ENCODE measurements at regions not wholly inside any gene's neighbourhood (a gene's known extent, or its start where the extent isn't known, plus 50 kb on each side); places are given as distances from the start of the nearest gene placed in this dataset.

DNA sequence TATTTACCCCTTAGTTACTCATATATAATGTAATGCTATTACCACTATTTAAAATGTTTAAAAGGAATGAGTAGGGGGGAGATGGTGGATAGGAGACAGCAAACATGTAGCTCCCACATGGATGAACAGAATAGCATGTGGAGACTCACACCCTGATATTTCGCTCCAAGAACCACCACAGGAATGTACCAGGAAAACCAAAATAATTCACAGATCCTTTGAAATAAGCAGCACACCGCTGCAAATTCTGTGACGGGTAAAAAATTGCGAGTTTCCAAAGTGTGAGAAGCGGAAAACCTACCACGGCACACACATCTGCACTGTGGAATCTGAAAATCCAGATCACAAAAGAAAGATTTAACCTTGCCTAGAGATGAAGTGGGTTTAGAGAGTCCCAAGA is 428.2 kb downstream of the TLL1 start:
- Mint-ChIP-seq H3K27me3 (no peaks in the 10 kb centered on the region), H3K9me3 (peaks cover 11 to 19% of the 10 kb centered on the region in 2 donors), H3K4me3 (no peak overlapping the region), H3K27ac (no peak overlapping the region), H3K4me1 (no peaks in the 10 kb centered on the region)
- ATAC-seq, result no peak
- no peak for DNase-seq

DNA sequence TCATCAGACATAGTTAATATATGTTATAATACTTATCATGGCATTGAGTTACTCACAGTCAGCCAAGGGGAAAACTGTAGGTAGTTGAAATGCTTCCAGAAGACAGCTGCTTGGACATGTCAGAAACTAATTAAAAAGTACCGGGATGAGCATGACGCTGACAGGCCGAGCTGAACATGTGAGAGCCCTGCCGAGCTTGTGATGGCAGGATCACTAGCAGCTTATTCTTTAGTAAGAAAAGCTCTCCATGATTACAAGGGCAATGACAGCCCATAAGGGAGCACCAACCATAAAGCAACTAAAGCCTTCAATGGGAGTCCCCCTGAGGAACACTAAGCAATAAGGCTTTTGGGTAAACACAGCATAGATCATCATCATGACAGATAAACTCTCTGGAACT is 435.6 kb downstream of the TLL1 start:
- ATAC-seq (no peak), DNase-seq (no peak)
- Mint-ChIP-seq H3K27ac (no peak overlapping the region), H3K9me3 (peaks cover 10 to 18% of the 10 kb centered on the region in 2 donors), H3K4me1 (no peaks in the 10 kb centered on the region), H3K4me3 (no peak overlapping the region), H3K27me3 (no peaks in the 10 kb centered on the region)

DNA sequence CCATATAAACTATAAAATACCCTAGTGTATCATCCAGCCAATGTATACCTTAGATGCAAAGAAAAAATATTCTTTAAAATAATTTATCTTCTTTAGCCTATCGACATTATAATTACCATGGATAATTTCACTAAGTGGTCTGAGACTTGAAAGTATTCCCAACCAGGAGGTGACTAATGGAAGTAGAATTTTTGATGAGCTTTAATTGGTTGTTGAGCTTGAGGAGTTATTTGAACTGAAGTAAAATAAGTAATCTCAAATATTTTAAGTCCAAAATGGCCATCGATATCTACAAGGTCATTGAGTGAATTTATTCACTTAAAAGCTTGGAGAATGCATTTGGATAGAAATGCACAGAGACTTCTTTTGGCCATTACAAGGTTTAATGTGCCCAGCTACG is 436.2 kb downstream of the TLL1 start:
- ATAC-seq (no peak), DNase-seq (no peak)
- no peak overlapping the region for H3K27ac Mint-ChIP-seq
- no peak overlapping the region for H3K4me3 Mint-ChIP-seq
- peaks cover 10 to 15% of the 10 kb centered on the region in 2 donors for H3K9me3 Mint-ChIP-seq
- no peaks in the 10 kb centered on the region for H3K27me3 Mint-ChIP-seq
- H3K4me1 Mint-ChIP-seq, result no peaks in the 10 kb centered on the region

DNA sequence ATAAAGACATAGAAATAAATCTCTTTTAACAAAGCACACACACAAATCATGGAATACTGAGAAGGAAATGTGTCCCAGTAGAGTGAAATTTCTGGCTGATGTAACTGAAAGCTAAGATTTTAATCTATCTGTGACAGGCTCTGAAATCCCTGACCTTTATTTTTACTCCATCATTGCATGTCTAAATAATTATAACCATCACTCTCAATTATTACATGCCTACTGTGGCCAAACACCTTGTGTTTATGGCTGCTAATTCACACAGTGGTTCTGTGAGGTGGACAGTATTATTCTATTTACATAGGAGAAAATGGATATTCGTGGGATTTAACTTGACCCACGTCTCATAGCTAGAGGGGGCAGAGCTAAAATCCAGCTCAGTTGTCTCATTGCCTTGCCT is 438.1 kb downstream of the TLL1 start:
- ATAC-seq (no peak), DNase-seq (no peak)

DNA sequence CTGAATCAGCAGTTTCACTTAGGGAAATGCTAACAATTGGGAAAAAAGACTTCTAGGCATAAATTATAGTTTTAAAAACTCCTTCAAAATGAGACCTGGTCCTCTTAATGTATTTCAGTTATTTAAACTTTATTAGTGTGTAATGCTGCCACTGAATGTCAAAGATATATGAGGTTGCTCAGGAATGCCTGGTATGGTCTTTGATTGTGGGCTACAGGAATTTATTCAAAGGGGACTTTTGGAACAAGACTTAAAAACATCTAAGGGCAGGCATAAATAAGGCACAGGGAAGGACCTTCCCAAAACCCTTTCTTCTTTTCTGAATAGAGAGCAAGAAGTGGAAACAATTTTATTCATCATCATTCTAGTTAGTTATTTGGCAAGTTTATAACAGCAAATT is 439.1 kb downstream of the TLL1 start:
- Mint-ChIP-seq H3K27ac (no peak overlapping the region), H3K27me3 (no peaks in the 10 kb centered on the region), H3K9me3 (peaks cover 0 to 5% of the 10 kb centered on the region in 2 donors), H3K4me3 (no peak overlapping the region), H3K4me1 (no peaks in the 10 kb centered on the region)
- DNase-seq (no peak), ATAC-seq (no peak)

More for the DNA sequence above, 438.1 kb downstream of the TLL1 start:
- Mint-ChIP-seq H3K9me3 (peaks cover 8 to 10% of the 10 kb centered on the region in 2 donors), H3K4me1 (no peaks in the 10 kb centered on the region), H3K4me3 (no peak overlapping the region), H3K27ac (no peak overlapping the region), H3K27me3 (no peaks in the 10 kb centered on the region)

DNA sequence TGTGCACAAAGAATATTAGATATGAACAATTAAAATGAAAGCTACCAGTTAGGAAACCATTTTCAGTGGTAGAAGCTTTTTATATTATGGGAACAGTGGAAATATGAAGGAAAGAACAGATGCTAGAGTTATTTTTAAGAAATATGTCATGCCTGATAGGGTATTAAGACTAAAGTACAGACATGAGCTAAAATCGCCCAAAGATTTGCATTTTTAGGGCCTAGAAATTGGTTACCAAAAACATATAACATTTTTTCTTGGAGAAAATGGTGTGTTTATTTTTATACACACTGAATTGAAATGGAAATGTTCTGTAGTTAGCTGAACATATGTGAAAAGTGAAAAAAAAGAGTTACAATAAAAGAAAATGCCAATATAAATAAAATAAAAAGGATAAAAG is 441.9 kb downstream of the TLL1 start:
- H3K27me3 Mint-ChIP-seq, result no peaks in the 10 kb centered on the region
- no peaks in the 10 kb centered on the region for H3K4me1 Mint-ChIP-seq

DNA sequence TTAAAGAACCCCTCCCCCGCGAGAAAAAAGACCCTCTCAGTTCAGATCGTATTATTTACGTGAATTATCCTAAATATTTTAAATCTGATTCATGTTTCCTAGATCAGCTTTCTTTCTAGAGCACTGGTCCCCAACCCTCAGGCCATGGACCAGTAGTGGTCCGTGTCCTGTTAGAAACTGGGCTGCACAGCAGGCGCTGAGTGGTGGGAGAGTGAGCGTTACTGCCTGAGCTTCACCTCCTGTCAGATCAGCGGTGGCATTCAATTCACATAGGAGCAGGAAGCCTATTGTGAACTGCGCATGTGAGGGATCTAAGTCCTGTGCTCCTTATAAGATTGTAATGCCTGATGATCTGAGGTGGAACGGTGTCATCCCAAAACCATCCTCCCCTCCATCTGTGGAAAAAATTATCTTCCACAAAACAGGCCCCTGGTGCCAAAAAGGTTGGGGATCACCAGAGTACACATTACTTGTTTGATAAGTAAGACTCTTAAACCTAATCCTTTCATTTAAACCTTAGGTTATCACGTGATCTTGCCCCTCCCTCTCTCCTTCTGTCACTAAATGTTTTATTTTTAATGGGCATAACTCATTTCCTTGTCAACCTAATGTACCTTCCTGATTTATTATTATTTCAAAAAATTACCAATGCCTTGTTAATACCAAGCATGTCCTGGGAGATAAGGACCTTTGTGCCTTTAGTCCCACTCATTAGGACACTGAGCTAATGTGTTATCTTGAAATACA is 442.9 kb downstream of the TLL1 start:
- H3K9me3 Mint-ChIP-seq, result peaks cover 0 to 12% of the 10 kb centered on the region in 2 donors
- H3K4me1 Mint-ChIP-seq, result no peaks in the 10 kb centered on the region
- no peak overlapping the region for H3K27ac Mint-ChIP-seq
- H3K4me3 Mint-ChIP-seq, result no peak overlapping the region
- ATAC-seq (no peak), DNase-seq (no peak)
- no peaks in the 10 kb centered on the region for H3K27me3 Mint-ChIP-seq

More for the DNA sequence above, 441.9 kb downstream of the TLL1 start:
- no peak overlapping the region for H3K27ac Mint-ChIP-seq
- DNase-seq (no peak), ATAC-seq (no peak)
- no peak overlapping the region for H3K4me3 Mint-ChIP-seq
- peaks cover 0 to 12% of the 10 kb centered on the region in 2 donors for H3K9me3 Mint-ChIP-seq

DNA sequence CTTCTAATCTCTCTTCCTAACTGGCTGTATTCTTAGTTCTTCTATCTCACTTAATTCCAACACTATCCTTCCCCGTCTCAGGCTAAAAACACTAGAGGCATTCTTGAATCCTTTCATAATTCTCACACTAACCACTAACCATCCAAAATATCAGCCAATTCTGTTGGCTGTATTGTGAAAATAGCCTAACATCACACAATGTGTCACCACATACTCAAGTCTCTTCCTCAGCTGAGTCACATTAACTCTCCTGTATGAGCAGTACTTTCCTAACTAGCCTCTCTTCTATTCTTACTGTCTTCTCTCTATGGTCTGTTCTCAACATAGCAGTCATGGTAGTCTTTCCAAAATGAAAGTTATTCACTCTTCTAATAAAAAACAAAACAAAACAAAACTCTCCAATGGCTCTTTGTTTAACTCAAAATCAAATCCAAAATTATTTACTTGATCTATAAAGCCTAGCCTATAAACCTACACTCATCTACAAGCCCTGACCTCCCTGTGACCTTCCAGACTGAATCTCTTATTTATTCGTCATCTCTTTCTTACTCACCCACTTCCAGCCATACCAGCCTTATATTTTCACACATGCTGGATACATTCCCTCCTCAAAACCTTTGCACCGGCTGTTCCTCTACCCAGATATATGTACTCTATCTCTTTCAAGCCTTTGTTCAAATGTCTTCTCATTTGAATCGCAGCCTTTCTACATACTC is 445.9 kb downstream of the TLL1 start:
- Mint-ChIP-seq H3K27me3 (no peaks in the 10 kb centered on the region), H3K4me3 (no peak overlapping the region), H3K27ac (no peak overlapping the region), H3K9me3 (peaks cover 0 to 12% of the 10 kb centered on the region in 2 donors), H3K4me1 (no peaks in the 10 kb centered on the region)
- ATAC-seq, result no peak
- DNase-seq, result no peak

DNA sequence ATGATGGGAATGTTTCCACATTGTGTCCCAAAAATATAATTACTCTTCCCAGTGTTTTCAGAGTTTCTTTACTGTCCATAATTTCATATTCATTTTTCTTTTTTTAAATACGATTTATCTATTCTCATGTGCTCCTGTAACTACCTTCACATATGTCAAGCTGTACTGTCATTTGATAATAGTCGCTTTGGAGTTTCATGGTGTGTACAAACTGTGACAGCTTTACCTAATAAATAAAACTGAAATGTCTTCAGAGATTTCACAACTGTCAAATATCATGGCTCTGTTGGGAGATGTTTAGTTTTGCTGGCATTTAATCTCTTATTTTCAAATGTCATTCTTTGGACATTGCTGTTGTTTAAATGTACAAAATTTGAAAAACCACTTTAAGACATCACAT is 450.2 kb downstream of the TLL1 start:
- Mint-ChIP-seq H3K27me3 (no peaks in the 10 kb centered on the region), H3K27ac (no peak overlapping the region), H3K4me3 (no peak overlapping the region), H3K9me3 (peaks cover 7 to 9% of the 10 kb centered on the region in 2 donors), H3K4me1 (no peaks in the 10 kb centered on the region)
- ATAC-seq (no peak), DNase-seq (no peak)

DNA sequence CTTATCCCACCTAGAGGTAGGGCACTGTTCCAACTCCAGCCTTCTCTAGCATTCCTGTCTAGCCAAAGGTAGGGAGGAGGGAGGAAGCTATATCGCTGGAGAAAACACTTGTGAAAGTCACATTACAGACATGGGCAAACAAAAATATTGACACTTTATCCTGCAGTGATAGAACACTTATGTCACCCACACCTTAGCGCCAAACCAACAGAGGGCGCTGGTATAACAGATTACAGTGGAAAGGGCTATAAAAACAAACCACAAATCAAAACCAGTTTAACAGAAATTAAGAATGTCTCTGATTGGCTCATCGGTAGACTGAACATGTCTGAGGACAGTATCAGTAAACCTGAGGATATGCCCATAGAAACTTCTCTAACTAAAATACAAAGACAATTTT is 451.3 kb downstream of the TLL1 start:
- Mint-ChIP-seq H3K9me3 (peaks cover under 1 to 9% of the 10 kb centered on the region in 2 donors), H3K27me3 (no peaks in the 10 kb centered on the region), H3K27ac (no peak overlapping the region), H3K4me3 (no peak overlapping the region), H3K4me1 (no peaks in the 10 kb centered on the region)
- DNase-seq (no peak), ATAC-seq (no peak)

DNA sequence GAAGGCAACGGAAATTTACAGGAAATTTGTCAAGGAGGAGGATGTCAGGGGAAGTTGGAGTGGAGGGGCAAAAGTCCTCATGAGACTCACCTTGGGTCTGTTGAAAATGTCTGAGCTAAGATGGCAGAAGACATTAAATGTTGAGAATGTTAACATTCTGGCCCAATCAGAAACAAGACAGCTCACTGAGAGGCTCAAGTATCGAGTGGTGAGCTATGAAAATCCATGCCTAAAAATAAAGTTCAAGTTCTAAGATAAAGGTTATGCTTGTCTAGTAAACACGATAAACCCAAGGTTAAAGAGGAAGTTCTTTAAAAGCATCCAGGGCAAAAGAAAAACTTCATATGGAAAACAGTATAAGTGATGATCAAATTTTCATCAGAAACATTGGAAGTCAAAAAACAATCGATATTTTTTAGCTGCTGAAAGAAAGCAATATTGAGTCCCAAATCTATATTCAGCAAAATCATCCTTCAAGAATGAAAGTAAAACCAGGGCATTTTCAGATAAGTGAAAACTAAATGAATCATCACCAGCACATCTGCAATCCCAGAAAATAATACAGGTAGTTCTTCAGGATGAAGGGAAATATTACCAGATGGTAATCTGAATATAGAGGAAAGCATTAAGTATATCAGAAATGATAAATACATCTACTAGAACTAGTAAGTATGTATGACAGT is 462.4 kb downstream of the TLL1 start:
- DNase-seq, result no peak
- no peaks in the 10 kb centered on the region for H3K4me1 Mint-ChIP-seq
- H3K27me3 Mint-ChIP-seq, result no peaks in the 10 kb centered on the region
- no peak overlapping the region for H3K27ac Mint-ChIP-seq
- ATAC-seq, result no peak
- H3K4me3 Mint-ChIP-seq, result no peak overlapping the region
- H3K9me3 Mint-ChIP-seq, result peaks cover 5 to 13% of the 10 kb centered on the region in 2 donors

DNA sequence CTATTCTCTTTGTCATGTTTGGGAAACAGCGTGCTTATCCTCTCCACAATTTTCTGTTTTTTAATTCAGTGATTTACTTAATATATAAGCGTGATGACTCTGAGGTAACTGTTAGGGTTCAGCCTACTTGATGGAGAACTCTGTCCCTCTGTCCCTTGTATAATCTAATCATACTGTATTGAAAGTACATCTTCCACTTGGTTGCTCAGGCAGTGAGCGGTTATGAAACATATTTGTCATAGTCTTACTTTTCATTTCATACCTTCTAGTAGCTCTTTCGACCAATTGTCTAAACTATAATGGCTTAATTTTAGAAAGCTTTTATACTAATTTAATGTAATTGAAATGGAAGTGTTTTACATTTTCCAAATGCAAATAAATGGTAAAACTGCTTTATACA is 469.0 kb downstream of the TLL1 start:
- H3K27me3 Mint-ChIP-seq, result no peaks in the 10 kb centered on the region
- H3K4me3 Mint-ChIP-seq, result no peak overlapping the region
- no peak for ATAC-seq
- H3K4me1 Mint-ChIP-seq, result no peaks in the 10 kb centered on the region
- H3K9me3 Mint-ChIP-seq, result no peaks in the 10 kb centered on the region
- H3K27ac Mint-ChIP-seq, result no peak overlapping the region
- DNase-seq, result no peak

DNA sequence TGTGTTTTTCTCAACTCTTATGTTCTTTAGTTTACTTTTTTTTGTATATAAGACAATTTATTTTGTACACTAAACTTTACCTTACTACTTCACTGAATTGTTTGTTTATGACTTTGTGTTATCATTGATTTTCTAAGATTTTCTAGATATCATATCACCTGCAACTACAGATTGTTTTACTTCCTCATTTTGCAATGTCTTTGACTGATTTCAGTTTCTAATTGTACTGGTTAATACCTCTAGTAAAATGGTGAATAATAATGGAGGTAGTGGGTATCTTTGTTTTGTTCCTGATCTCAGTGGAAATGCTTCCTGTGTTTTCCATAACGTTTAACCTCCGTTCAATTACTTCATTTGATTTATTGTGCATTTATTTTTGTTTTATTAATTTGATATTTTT is 490.2 kb downstream of the TLL1 start:
- Mint-ChIP-seq H3K4me3 (no peak overlapping the region), H3K9me3 (peaks cover 9 to 23% of the 10 kb centered on the region in 2 donors), H3K27ac (no peak overlapping the region), H3K4me1 (no peaks in the 10 kb centered on the region), H3K27me3 (no peaks in the 10 kb centered on the region)
- DNase-seq, result no peak
- no peak for ATAC-seq

DNA sequence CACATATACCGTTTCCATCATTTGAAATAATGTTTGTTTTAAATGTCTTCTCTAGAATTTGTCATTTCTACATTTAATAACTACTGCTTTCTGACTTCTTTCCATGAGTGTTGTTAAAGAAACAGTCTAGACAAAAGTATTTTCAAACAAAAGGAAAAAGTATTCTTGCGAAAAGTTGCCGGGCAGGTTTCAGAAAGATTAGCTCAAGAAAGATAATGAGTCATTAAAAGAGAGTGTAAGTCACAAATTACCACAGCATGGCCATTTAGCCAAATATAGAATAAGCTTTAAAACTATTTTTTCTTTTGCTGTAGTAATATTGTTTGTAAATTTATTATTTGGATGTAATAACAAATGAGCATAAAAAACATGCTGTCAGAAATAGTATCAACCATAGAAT is 493.0 kb downstream of the TLL1 start:
- Mint-ChIP-seq H3K4me1 (no peaks in the 10 kb centered on the region), H3K27me3 (no peaks in the 10 kb centered on the region), H3K27ac (no peak overlapping the region), H3K4me3 (no peak overlapping the region), H3K9me3 (peaks cover 4 to 22% of the 10 kb centered on the region in 2 donors)
- ATAC-seq, result no peak
- no peak for DNase-seq

DNA sequence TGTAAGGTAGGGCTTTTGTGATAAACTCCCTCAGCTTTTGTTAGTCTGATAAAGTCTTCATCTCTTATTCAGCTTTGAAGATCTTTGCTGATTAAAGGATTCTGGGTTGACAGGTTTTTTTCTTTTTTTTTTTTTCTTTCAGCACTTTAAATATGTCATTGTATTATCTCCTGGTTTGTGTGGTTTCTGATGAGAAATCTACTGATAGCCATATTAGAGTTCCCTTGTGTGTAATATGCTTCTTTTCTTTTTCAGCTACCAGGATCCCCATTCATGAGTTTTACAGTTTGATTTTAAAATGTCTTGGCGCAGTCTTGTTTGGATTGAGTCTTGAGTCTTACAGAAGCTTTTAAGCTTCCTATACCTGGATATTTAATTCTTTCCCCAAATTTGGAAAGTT is 504.5 kb downstream of the TLL1 start:
- Mint-ChIP-seq H3K27me3 (no peaks in the 10 kb centered on the region), H3K4me1 (no peaks in the 10 kb centered on the region), H3K9me3 (peaks cover 35 to 55% of the 10 kb centered on the region in 2 donors), H3K4me3 (no peak overlapping the region), H3K27ac (no peak overlapping the region)
- ATAC-seq (no peak), DNase-seq (no peak)
